HCT116 (cell line): ENCODE measurements at regions not wholly inside any gene's neighbourhood (a gene's known extent, or its start where the extent isn't known, plus 50 kb on each side); places are given as distances from the start of the nearest gene placed in this dataset.

Experiments
- ATAC-seq: fragments of 200-7000 bp; cut with Tn5 transposase; 2 replicates; pipeline ENCODE4 v1.9.1; 2020; ENCODE audit warnings: mild to moderate bottlenecking, moderate library complexity
- BruUV-seq: library from RNA; stranded (reverse); fragments of 400-500 nt; replicated peaks from 2 replicates; lab custom pipeline; 2021; lab: Mats Ljungman, UMichigan
- CTCF ChIA-PET: fragments of 300-600 bp; sonication (Branson Sonifier 250); formaldehyde crosslinking; loops from one replicate; lab custom pipeline; 2021; ENCODE audit warnings: antibody characterized with exemption; lab: Charles Lee
- POLR2A ChIA-PET: fragments of 300-600, 350-600 bp; sonication (Branson Sonifier 250); formaldehyde crosslinking; loops from one replicate; lab custom pipeline; 2021; ENCODE audit warnings: antibody characterized with exemption; lab: Charles Lee
- RAD21 ChIA-PET, 2 experiments: fragments of 300-600 bp; sonication (Branson Sonifier 250); formaldehyde crosslinking; loops; one replicate each; lab custom pipeline; 2023; ENCODE audit warnings: low total read pairs in 2 of 2; ENCODE audit not compliant: uncharacterized antibody in 2 of 2, unreplicated experiment in 2 of 2, low non-redundant PET in 1 of 2; lab: Charles Lee
- DNase-seq: peaks from one replicate; pipeline ENCODE4 v3.0.0-alpha.2; 2010; ENCODE audit warnings: low read depth, low spot score
- H2AFZ ChIP-seq: fragments of 200-600 bp; shearing (Covaris generic), sonication (generic); 2 replicates; pipeline ENCODE4 v1.6.1; 2017; ENCODE audit warnings: low read depth, mixed run types, mixed read lengths, antibody characterized with exemption, low read length; ENCODE audit not compliant: poor library complexity, severe bottlenecking
- H3K27ac ChIP-seq: 2 replicates; pipeline ENCODE4 v1.5.1; 2012; ENCODE audit warnings: low read depth, low read length
- H3K27me3 ChIP-seq: fragments of 200-600 bp; sonication (generic); 2 replicates; pipeline ENCODE4 v1.6.1; 2016; ENCODE audit warnings: mixed run types, low read length, mixed read lengths; ENCODE audit not compliant: insufficient read depth
- H3K36me3 ChIP-seq, 2 experiments: fragments of 200-500 bp in 1 of 2; fragments of 200-600 bp in 1 of 2; sonication (Bioruptor generic) in 1 of 2; sonication (generic) in 1 of 2; 2 replicates each; pipeline versions ENCODE4 v1.5.1 to v1.6.1; 2014 to 2016; ENCODE audit warnings: low read length in 2 of 2, inconsistent platforms in 1 of 2, mixed read lengths in 1 of 2, mixed run types in 1 of 2; ENCODE audit not compliant: insufficient read depth in 2 of 2, control insufficient read depth in 1 of 2
- H3K4me1 ChIP-seq, 2 experiments: fragments of 200-600 bp in 1 of 2; sonication (generic) in 1 of 2; 2 replicates each; pipeline versions ENCODE4 v1.5.1 to v1.6.1; 2012 to 2017; ENCODE audit warnings: low read length in 2 of 2, inconsistent platforms in 1 of 2, mild to moderate bottlenecking in 1 of 2, mixed read lengths in 1 of 2, mixed run types in 1 of 2, moderate library complexity in 1 of 2; ENCODE audit not compliant: insufficient read depth in 2 of 2, control insufficient read depth in 1 of 2
- H3K4me2 ChIP-seq: fragments of 200-600 bp; sonication (generic); 2 replicates; pipeline ENCODE4 v1.6.1; 2017; ENCODE audit warnings: mixed run types, low read length, mixed read lengths
- H3K4me3 ChIP-seq, 2 experiments: fragments of 200-600 bp in 1 of 2; sonication (generic) in 1 of 2; replicated peaks in 1 of 2; 2 replicates each; pipeline ENCODE4 v1.5.1; 2011 to 2016; ENCODE audit warnings: low read length in 2 of 2, control low read depth in 1 of 2, low read depth in 1 of 2, mild to moderate bottlenecking in 1 of 2, mixed read lengths in 1 of 2, mixed run types in 1 of 2
- H3K79me2 ChIP-seq: fragments of 200-600 bp; sonication (generic); 2 replicates; pipeline ENCODE4 v1.6.1; 2017; ENCODE audit warnings: mild to moderate bottlenecking, mixed run types, low read length, moderate library complexity, mixed read lengths; ENCODE audit not compliant: insufficient read depth
- H3K9ac ChIP-seq: fragments of 200-600 bp; sonication (generic); 2 replicates; pipeline ENCODE4 v1.6.1; 2016; ENCODE audit warnings: low read length, mixed read lengths
- H3K9me2 ChIP-seq: fragments of 200-600 bp; sonication (generic), shearing (Covaris generic); 2 replicates; pipeline ENCODE4 v1.6.1; 2017; ENCODE audit warnings: mixed run types, mild to moderate bottlenecking, moderate library complexity; ENCODE audit not compliant: insufficient read depth
- H3K9me3 ChIP-seq, 2 experiments: fragments of 200-500 bp in 1 of 2; fragments of 200-600 bp in 1 of 2; sonication (Bioruptor generic) in 1 of 2; sonication (generic) in 1 of 2; 2 replicates each; pipeline ENCODE4 v1.6.1; 2014 to 2017; ENCODE audit warnings: low read length in 2 of 2, mixed read lengths in 2 of 2, inconsistent platforms in 1 of 2, low read depth in 1 of 2, mild to moderate bottlenecking in 1 of 2, mixed run types in 1 of 2, moderate library complexity in 1 of 2; ENCODE audit not compliant: control insufficient read depth in 1 of 2, insufficient read depth in 1 of 2
- H4K20me1 ChIP-seq: fragments of 200-600 bp; sonication (generic), shearing (Covaris generic); 2 replicates; pipeline ENCODE4 v1.6.1; 2017; ENCODE audit warnings: mixed run types, mild to moderate bottlenecking, moderate library complexity; ENCODE audit not compliant: insufficient read depth
- CEBPB ChIP-seq: IDR thresholded peaks from 2 replicates; pipeline ENCODE4 v1.6.1; 2012; ENCODE audit warnings: low read depth
- EGR1 ChIP-seq: IDR thresholded peaks from 2 replicates; pipeline ENCODE4 v1.6.1; 2012; ENCODE audit warnings: low read depth
- ELF1 ChIP-seq: IDR thresholded peaks from 2 replicates; pipeline ENCODE4 v1.6.1; 2012; ENCODE audit warnings: low read depth, borderline replicate concordance
- EZH2 ChIP-seq: fragments of 200-600 bp; sonication (generic); IDR thresholded peaks from 2 replicates; pipeline ENCODE4 v1.6.1; 2017; ENCODE audit warnings: antibody characterized with exemption, mixed run types
- FOSL1 ChIP-seq: IDR thresholded peaks from 2 replicates; pipeline ENCODE4 v1.6.1; 2012; ENCODE audit warnings: low read depth
- JUND ChIP-seq: IDR thresholded peaks from 2 replicates; pipeline ENCODE4 v1.6.1; 2012
- POLR2AphosphoS5 ChIP-seq: IDR thresholded peaks from 2 replicates; pipeline ENCODE4 v1.6.1; 2011; ENCODE audit warnings: mild to moderate bottlenecking, low read depth, low read length, moderate library complexity
- RAD21 ChIP-seq: IDR thresholded peaks from 2 replicates; pipeline ENCODE4 v1.6.1; 2012; ENCODE audit warnings: low read depth, mild to moderate bottlenecking
- SIN3A ChIP-seq: IDR thresholded peaks from 2 replicates; pipeline ENCODE4 v1.6.1; 2012; ENCODE audit warnings: low read depth
- SP1 ChIP-seq: IDR thresholded peaks from 2 replicates; pipeline ENCODE4 v1.6.1; 2012; ENCODE audit warnings: low read depth
- SRF ChIP-seq: IDR thresholded peaks from 2 replicates; pipeline ENCODE4 v1.6.1; 2012; ENCODE audit warnings: low read depth
- TCF7L2 ChIP-seq: IDR thresholded peaks from 2 replicates; pipeline ENCODE4 v1.7.0; 2011; ENCODE audit warnings: borderline replicate concordance, inconsistent platforms; ENCODE audit not compliant: insufficient read depth, insufficient read length; ENCODE audit errors: extremely low read depth
- ZFX ChIP-seq: fragments of 450-650 bp; IDR thresholded peaks from 2 replicates; pipeline ENCODE4 v1.6.1; 2017
- intact Hi-C: fragments of 100-400 bp; cut with micrococcal nuclease; formaldehyde crosslinking; loops from 2 replicates; pipeline ENCODE4 v1.10.0; 2022
- TF ChIP-seq, protein P1 (sequence below), 3 experiments: fragments of 200-600 bp in 1 of 3; sonication (generic) in 1 of 3; IDR thresholded peaks in 2 of 3; conservative IDR thresholded peaks in 1 of 3; 2 replicates each; pipeline ENCODE4 v1.5.1; 2012 to 2017; ENCODE audit warnings: low read depth in 2 of 3, low read length in 2 of 3, antibody characterized with exemption in 1 of 3, borderline replicate concordance in 1 of 3, control low read depth in 1 of 3, mild to moderate bottlenecking in 1 of 3, mixed read lengths in 1 of 3, mixed run types in 1 of 3, moderate library complexity in 1 of 3; ENCODE audit not compliant: insufficient read depth in 1 of 3
- TF ChIP-seq, protein P2 (sequence below): IDR thresholded peaks from 2 replicates; pipeline ENCODE4 v1.6.1; 2012
- TF ChIP-seq, protein P3 (sequence below): IDR thresholded peaks from 2 replicates; pipeline ENCODE4 v1.6.1; 2011; ENCODE audit warnings: mild to moderate bottlenecking, low read length, moderate library complexity; ENCODE audit not compliant: insufficient replicate concordance; ENCODE audit errors: extremely low read depth
- TF ChIP-seq, protein P4 (sequence below): IDR thresholded peaks from 2 replicates; pipeline ENCODE4 v1.6.1; 2012; ENCODE audit warnings: low read depth

DNA sequence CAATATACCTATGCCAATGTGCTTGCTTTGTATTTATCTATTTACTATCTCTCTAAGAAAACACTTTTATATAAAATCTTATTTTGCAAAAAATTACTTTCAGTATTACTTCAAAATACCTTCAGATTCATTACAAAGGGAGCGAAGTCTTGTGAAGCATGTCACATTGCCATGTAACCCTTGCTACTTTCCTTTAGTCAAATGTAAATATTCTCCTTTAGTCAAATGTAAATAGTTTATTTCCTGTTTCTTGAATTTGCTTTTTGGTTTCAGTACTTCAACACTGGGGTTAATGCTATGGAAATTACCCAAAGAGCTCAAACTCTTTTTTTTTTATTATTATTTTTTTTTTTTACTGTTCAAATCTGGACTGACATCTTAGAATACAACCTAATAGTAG lies 383.3 kb downstream of the GRXCR1 start:
- BruUV-seq: no TSS peak
- POLR2A ChIA-PET: no interaction called here
- DNase-seq (no peak), ATAC-seq (no peak)
- Histone ChIP-seq H3K9me3 (peaks cover 19 to 23% of the 10 kb centered on the region in 2 experiments; a peak in 3 of 4 replicates), H3K36me3 (no peaks in the 10 kb centered on the region), H3K79me2 (no peaks in the 10 kb centered on the region), H3K4me2 (no peak overlapping the region), H2AFZ (no peak overlapping the region), H4K20me1 (no peaks in the 10 kb centered on the region), H3K9me2 (no peaks in the 10 kb centered on the region), H3K4me1 (no peaks in the 10 kb centered on the region), H3K27me3 (no peaks in the 10 kb centered on the region), H3K27ac (no peak overlapping the region), H3K4me3 (no peak overlapping the region), H3K9ac (no peak overlapping the region)
- RAD21 ChIA-PET: no interaction called here
- intact Hi-C loops: no loop called here
- no peak for TF ChIP-seq ZFX
- no peak for TF ChIP-seq SP1
- no peak for TF ChIP-seq POLR2AphosphoS5
- no peak for TF ChIP-seq SIN3A
- TF ChIP-seq, protein P1, sequence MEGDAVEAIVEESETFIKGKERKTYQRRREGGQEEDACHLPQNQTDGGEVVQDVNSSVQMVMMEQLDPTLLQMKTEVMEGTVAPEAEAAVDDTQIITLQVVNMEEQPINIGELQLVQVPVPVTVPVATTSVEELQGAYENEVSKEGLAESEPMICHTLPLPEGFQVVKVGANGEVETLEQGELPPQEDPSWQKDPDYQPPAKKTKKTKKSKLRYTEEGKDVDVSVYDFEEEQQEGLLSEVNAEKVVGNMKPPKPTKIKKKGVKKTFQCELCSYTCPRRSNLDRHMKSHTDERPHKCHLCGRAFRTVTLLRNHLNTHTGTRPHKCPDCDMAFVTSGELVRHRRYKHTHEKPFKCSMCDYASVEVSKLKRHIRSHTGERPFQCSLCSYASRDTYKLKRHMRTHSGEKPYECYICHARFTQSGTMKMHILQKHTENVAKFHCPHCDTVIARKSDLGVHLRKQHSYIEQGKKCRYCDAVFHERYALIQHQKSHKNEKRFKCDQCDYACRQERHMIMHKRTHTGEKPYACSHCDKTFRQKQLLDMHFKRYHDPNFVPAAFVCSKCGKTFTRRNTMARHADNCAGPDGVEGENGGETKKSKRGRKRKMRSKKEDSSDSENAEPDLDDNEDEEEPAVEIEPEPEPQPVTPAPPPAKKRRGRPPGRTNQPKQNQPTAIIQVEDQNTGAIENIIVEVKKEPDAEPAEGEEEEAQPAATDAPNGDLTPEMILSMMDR (IDR thresholded peaks at IDR 0.05 in 2 of 3, conservative IDR thresholded peaks at IDR 0.05 in 1 of 3; ENCODE audit: borderline replicate concordance in 1 of 3, insufficient read depth in 1 of 3, low read depth in 2 of 3, low read length in 2 of 3): no peak
- TF ChIP-seq ELF1: no peak
- no peak for TF ChIP-seq CEBPB
- TF ChIP-seq EZH2: no peak
- no peak for TF ChIP-seq FOSL1
- TF ChIP-seq, protein P2, sequence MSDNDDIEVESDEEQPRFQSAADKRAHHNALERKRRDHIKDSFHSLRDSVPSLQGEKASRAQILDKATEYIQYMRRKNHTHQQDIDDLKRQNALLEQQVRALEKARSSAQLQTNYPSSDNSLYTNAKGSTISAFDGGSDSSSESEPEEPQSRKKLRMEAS: no peak
- TF ChIP-seq, protein P3, sequence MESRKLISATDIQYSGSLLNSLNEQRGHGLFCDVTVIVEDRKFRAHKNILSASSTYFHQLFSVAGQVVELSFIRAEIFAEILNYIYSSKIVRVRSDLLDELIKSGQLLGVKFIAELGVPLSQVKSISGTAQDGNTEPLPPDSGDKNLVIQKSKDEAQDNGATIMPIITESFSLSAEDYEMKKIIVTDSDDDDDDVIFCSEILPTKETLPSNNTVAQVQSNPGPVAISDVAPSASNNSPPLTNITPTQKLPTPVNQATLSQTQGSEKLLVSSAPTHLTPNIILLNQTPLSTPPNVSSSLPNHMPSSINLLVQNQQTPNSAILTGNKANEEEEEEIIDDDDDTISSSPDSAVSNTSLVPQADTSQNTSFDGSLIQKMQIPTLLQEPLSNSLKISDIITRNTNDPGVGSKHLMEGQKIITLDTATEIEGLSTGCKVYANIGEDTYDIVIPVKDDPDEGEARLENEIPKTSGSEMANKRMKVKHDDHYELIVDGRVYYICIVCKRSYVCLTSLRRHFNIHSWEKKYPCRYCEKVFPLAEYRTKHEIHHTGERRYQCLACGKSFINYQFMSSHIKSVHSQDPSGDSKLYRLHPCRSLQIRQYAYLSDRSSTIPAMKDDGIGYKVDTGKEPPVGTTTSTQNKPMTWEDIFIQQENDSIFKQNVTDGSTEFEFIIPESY: no peak
- TF ChIP-seq SRF: no peak
- TF ChIP-seq TCF7L2: no peak
- TF ChIP-seq, protein P4, sequence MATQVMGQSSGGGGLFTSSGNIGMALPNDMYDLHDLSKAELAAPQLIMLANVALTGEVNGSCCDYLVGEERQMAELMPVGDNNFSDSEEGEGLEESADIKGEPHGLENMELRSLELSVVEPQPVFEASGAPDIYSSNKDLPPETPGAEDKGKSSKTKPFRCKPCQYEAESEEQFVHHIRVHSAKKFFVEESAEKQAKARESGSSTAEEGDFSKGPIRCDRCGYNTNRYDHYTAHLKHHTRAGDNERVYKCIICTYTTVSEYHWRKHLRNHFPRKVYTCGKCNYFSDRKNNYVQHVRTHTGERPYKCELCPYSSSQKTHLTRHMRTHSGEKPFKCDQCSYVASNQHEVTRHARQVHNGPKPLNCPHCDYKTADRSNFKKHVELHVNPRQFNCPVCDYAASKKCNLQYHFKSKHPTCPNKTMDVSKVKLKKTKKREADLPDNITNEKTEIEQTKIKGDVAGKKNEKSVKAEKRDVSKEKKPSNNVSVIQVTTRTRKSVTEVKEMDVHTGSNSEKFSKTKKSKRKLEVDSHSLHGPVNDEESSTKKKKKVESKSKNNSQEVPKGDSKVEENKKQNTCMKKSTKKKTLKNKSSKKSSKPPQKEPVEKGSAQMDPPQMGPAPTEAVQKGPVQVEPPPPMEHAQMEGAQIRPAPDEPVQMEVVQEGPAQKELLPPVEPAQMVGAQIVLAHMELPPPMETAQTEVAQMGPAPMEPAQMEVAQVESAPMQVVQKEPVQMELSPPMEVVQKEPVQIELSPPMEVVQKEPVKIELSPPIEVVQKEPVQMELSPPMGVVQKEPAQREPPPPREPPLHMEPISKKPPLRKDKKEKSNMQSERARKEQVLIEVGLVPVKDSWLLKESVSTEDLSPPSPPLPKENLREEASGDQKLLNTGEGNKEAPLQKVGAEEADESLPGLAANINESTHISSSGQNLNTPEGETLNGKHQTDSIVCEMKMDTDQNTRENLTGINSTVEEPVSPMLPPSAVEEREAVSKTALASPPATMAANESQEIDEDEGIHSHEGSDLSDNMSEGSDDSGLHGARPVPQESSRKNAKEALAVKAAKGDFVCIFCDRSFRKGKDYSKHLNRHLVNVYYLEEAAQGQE: no peak
- TF ChIP-seq JUND: no peak
- no peak for TF ChIP-seq RAD21
- no peak for TF ChIP-seq EGR1
- CTCF ChIA-PET: no interaction called here
